Left lung (tissue), 4 donors: ENCODE measurements at regions not wholly inside any gene's neighbourhood (a gene's known extent, or its start where the extent isn't known, plus 50 kb on each side); places are given as distances from the start of the nearest gene placed in this dataset.

Experiments used
- ATAC-seq: fragments of 200-7000 bp; cut with Tn5 transposase; one replicate; pipeline ENCODE4 v1.9.1; 2020; ENCODE audit warnings: moderate library complexity
- DNase-seq, 4 donors: peaks; one replicate each; pipeline ENCODE4 v3.0.0-alpha.2; 2013 to 2020
- H3K27ac ChIP-seq, 2 donors: fragments of 200-600 bp; sonication (generic) in 1 of 2; one replicate each; pipeline versions ENCODE4 v1.5.0 to v1.8.0; 2020 to 2021
- H3K27me3 ChIP-seq, 2 donors: fragments of 200-600 bp; sonication (generic) in 1 of 2; one replicate each; pipeline versions ENCODE4 v1.5.0 to v1.8.0; 2020 to 2021
- H3K36me3 ChIP-seq, 2 donors: fragments of 200-600 bp; sonication (generic) in 1 of 2; one replicate each; pipeline versions ENCODE4 v1.5.0 to v1.8.0; 2020 to 2021
- H3K4me1 ChIP-seq, 2 donors: fragments of 200-600 bp; one replicate each; pipeline ENCODE4 v1.8.0; 2021
- H3K4me3 ChIP-seq, 2 donors: fragments of 200-600 bp; sonication (generic) in 1 of 2; one replicate each; pipeline versions ENCODE4 v1.5.0 to v1.8.0; 2020 to 2021; ENCODE audit warnings: mild to moderate bottlenecking in 1 of 2
- H3K9me3 ChIP-seq, 2 donors: fragments of 200-600 bp; sonication (generic) in 1 of 2; one replicate each; pipeline versions ENCODE4 v1.5.0 to v1.8.0; 2020 to 2021
- intact Hi-C, 2 donors: fragments of 100-400 bp; cut with DNase I; formaldehyde crosslinking; loops; one replicate each; pipeline versions ENCODE4 v1.11.2 to v1.14.2; 2022
- TF ChIP-seq, protein P1 (sequence below), 2 donors: fragments of 200-600 bp; sonication (generic) in 1 of 2; IDR thresholded peaks; one replicate each; pipeline versions ENCODE4 v1.5.0 to v1.8.0; 2021; ENCODE audit warnings: antibody characterized with exemption in 2 of 2
- donor health status: DM: no; HTN: yes; CAD: no.
- donor health status: DM: no; HTN: no; CAD: no.

DNA sequence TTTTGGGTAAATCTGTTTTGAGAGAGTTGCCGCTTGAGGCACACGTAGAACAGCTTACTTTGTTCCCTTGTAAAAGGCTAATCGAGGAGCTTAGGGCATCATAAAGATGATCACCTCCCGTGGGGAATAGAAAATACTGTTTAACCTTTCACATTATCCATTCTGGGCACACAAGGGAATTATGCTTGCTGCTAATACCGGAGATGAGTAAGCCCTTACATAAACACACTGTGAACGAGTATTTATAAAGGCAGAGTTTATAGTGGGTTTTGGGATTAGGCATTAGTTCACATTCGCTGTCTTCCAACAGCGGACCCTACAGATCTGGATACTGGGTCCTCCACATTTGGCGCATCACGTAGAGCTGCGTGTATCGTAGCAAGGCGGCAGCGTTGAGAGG lies 51.2 kb upstream of the CNTNAP4 start:
- H3K36me3 ChIP-seq = no peaks in the 10 kb centered on the region
- no peak overlapping the region for H3K27ac ChIP-seq
- H3K9me3 ChIP-seq = no peaks in the 10 kb centered on the region
- no peaks in the 10 kb centered on the region for H3K27me3 ChIP-seq
- no peak overlapping the region for H3K4me3 ChIP-seq
- no peak for DNase-seq
- H3K4me1 ChIP-seq = no peaks in the 10 kb centered on the region
- TF ChIP-seq, protein P1, sequence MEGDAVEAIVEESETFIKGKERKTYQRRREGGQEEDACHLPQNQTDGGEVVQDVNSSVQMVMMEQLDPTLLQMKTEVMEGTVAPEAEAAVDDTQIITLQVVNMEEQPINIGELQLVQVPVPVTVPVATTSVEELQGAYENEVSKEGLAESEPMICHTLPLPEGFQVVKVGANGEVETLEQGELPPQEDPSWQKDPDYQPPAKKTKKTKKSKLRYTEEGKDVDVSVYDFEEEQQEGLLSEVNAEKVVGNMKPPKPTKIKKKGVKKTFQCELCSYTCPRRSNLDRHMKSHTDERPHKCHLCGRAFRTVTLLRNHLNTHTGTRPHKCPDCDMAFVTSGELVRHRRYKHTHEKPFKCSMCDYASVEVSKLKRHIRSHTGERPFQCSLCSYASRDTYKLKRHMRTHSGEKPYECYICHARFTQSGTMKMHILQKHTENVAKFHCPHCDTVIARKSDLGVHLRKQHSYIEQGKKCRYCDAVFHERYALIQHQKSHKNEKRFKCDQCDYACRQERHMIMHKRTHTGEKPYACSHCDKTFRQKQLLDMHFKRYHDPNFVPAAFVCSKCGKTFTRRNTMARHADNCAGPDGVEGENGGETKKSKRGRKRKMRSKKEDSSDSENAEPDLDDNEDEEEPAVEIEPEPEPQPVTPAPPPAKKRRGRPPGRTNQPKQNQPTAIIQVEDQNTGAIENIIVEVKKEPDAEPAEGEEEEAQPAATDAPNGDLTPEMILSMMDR (IDR thresholded peaks at IDR 0.05) = no peak
- no peak for ATAC-seq
- intact Hi-C loops = no loop called here

DNA sequence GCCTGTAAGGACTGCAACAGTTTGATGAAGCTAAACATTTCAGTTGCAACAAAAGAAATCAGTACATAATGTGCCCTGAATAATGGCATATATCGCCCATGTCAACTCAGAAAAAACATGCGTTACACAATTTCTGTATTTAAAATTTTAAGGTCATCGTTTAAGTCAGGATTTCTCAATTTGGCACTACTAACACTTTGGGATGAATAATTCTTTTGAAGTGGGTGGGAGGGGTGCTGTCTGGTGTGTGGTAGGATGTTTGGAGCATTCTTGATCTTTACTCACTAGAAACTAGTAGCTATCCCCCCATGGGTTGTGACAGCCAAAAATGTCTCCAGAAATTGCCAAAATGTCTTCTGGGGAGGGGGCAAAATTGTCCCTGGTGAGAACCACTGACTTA lies 50.7 kb upstream of the CNTNAP4 start:
- no peaks in the 10 kb centered on the region for H3K27me3 ChIP-seq
- intact Hi-C loops = no loop called here
- no peak overlapping the region for H3K4me3 ChIP-seq
- TF ChIP-seq, protein P1 (IDR thresholded peaks at IDR 0.05) = no peak
- ATAC-seq = no peak
- no peak for DNase-seq
- no peaks in the 10 kb centered on the region for H3K9me3 ChIP-seq
- no peak overlapping the region for H3K27ac ChIP-seq
- no peaks in the 10 kb centered on the region for H3K4me1 ChIP-seq
- H3K36me3 ChIP-seq = no peaks in the 10 kb centered on the region
